ENCODE measurements at regions not wholly inside any gene's neighbourhood (a gene's known extent, or its start where the extent isn't known, plus 50 kb on each side); places are given as distances from the start of the nearest gene placed in this dataset.

DNA sequence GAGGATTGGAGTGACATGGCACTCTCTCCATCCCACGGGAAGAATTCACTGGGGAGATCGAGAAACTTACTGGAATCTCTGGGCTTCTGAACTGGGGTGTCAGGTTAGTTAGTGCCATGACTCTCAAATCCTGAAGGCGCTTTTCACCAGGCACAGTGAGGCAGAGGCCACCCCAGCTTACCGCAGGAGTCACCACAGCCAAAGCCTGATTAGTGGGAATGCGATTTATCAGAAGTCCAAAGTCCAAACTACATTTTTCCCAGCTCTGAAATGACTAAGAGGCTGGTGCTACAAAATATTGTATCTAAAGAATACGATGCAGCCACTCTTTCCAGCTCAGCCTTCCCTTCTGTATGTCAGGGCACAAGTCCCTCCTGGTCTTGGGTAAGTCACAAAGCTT lies 334.8 kb upstream of the SHH start:
- DNase-seq (ENCODE audit: low spot score) = no peak
- ChIA-PET CTCF (interaction anchor here (0.6 kb wide), 1 partner anchor 10 kb away, joined by 5 read pairs; no protein-coding TSS in a partner anchor), POLR2A (ENCODE audit: low non-redundant PET) (no interaction called here)
- no peak overlapping the region for H3K27ac ChIP-seq
- TF ChIP-seq, protein P1, sequence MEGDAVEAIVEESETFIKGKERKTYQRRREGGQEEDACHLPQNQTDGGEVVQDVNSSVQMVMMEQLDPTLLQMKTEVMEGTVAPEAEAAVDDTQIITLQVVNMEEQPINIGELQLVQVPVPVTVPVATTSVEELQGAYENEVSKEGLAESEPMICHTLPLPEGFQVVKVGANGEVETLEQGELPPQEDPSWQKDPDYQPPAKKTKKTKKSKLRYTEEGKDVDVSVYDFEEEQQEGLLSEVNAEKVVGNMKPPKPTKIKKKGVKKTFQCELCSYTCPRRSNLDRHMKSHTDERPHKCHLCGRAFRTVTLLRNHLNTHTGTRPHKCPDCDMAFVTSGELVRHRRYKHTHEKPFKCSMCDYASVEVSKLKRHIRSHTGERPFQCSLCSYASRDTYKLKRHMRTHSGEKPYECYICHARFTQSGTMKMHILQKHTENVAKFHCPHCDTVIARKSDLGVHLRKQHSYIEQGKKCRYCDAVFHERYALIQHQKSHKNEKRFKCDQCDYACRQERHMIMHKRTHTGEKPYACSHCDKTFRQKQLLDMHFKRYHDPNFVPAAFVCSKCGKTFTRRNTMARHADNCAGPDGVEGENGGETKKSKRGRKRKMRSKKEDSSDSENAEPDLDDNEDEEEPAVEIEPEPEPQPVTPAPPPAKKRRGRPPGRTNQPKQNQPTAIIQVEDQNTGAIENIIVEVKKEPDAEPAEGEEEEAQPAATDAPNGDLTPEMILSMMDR (conservative IDR thresholded peaks at IDR 0.05; ENCODE audit: low read depth) = no peak

DNA sequence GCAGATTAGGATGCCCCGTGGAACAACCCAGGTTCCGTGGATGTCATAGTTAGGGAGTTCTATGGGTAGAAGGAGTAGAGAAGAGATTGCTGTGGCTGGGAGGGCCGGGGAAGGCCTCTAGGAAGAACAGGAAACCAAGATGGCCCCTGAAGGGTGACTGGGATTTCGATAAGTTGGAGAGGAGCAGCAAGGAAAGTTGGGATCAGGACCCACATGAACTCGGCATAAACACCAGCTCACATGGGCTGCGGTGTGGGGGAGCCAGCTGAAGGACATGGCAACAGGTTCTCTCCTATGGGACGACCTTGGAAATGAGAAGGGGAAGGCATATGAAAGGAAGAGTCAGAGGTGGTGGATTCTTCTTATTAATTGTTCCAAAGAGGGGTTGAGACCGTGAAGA lies 333.7 kb upstream of the SHH start:
- H3K27ac ChIP-seq = no peak overlapping the region
- TF ChIP-seq, protein P1 (conservative IDR thresholded peaks at IDR 0.05; ENCODE audit: low read depth) = no peak
- ChIA-PET POLR2A (ENCODE audit: low non-redundant PET) (no interaction called here), CTCF (no interaction called here)
- DNase-seq (ENCODE audit: low spot score) = no peak

DNA sequence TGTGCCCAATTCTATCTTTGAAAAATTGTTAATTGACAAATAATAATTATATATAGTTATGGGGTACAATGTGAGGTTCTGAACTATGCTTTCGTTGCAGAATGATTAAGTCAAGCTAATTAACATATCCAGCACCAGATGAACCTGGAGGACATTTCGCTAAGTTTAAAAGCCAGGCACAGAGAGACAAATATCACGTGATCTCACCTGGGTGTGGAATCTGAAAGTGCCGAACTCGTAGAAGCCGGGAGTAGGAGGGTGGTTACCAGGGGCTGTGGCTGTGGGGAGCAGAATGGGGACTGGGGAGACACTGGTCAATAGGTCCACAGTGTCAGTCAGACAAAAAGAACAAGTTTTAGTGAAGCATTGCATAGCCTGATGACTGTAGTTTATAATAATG lies 332.9 kb upstream of the SHH start:
- ChIA-PET CTCF (no interaction called here), POLR2A (ENCODE audit: low non-redundant PET) (no interaction called here)
- no peak for DNase-seq (ENCODE audit: low spot score)
- TF ChIP-seq, protein P1 (conservative IDR thresholded peaks at IDR 0.05; ENCODE audit: low read depth) = no peak
- H3K27ac ChIP-seq = no peak overlapping the region

DNA sequence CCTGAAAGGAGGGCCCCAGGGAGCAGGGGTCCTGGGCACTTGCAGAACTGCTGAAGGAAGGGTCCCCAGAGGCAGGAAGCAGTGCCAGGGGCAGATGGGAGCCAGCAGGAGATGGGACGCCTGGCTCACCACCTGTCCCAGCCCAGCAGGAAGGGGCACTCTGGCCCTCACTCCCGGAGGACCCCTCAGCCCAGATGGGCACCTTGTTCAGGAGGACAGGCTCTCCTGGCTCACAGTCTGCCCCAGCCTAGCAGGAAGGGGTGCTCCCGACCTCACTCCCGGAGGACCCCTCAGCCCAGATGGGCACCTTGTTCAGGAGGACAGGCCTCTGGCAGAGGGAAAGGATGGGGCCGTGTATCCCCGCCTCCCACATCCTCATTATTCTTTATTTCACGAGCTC lies 331.4 kb upstream of the SHH start:
- ChIA-PET POLR2A (ENCODE audit: low non-redundant PET) (no interaction called here), CTCF (no interaction called here)
- TF ChIP-seq, protein P1 (conservative IDR thresholded peaks at IDR 0.05; ENCODE audit: low read depth) = no peak

DNA sequence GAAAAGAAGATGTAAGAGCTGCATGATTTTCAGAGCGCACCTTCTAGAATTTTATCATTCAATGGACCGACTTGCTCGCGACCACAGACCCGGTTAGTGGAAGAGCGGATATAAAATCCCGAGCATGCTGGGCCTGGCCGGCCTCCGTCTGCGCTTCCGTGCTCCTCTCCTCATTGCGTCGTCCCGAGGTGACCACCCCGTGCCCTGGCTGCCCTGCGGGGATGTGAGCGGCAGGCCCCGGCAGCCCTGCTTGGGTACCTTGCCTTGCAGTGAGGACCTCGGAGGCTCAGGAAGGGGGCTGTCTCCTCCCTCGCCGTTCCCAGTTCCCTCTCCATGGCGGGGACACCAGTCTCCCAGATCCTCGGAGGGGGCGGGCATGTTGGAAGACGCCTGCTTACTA lies 330.9 kb upstream of the SHH start:
- POLR2A ChIA-PET (ENCODE audit: low non-redundant PET) = no interaction called here

More for the DNA sequence above, 331.4 kb upstream of the SHH start:
- no peak overlapping the region for H3K27ac ChIP-seq
- no peak for DNase-seq (ENCODE audit: low spot score)

DNA sequence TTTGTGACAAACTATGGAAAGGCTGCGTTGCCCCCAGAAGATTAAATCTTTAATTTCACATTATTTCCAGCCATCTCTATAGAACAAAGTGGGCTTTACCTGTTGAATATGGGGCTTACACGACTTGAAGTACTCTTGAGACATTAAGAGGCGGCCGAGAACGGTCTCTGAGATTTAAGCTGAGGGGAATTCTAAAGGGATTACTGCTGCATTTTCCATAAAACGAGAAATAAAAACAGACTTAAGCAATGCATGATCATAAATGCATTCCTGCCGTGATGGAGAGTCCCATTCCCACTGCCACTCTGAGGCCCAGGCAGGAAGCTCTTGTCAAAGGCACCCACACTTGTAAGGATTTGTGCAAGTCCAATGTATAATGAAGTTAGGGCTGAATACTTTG lies 329.7 kb upstream of the SHH start:
- TF ChIP-seq, protein P1 (conservative IDR thresholded peaks at IDR 0.05; ENCODE audit: low read depth) = no peak
- no peak for DNase-seq (ENCODE audit: low spot score)
- CTCF ChIA-PET = interaction anchor here (0.7 kb wide), 1 partner anchor 67 kb away, joined by 3 read pairs; no protein-coding TSS in a partner anchor
- POLR2A ChIA-PET (ENCODE audit: low non-redundant PET) = no interaction called here
- no peak overlapping the region for H3K27ac ChIP-seq

More for the DNA sequence above, 330.9 kb upstream of the SHH start:
- TF ChIP-seq, protein P1 (conservative IDR thresholded peaks at IDR 0.05; ENCODE audit: low read depth) = no peak
- CTCF ChIA-PET = interaction anchor here (0.7 kb wide), 1 partner anchor 317 kb away, joined by 3 read pairs; no protein-coding TSS in a partner anchor
- H3K27ac ChIP-seq = no peak overlapping the region
- DNase-seq (ENCODE audit: low spot score) = no peak

DNA sequence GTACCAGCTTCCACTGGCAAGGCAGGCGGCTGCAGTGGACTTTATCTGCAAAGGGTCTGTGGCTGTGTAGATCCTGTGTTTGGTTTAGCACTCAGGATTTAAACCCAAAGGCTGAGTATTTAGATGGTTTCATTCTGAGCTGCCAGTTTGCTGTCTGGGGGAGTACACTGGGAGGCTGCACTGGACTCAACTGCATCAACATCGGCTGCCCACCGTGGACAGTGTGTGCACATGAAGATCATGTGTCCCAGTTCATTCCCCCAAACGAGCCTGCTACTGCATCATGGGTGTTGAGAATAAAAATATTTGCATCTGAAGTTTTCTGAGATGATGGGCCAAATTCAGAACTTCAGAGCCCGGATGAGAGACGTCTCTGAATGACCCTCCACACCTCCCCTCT lies 328.6 kb upstream of the SHH start:
- no peak overlapping the region for H3K27ac ChIP-seq
- DNase-seq (ENCODE audit: low spot score) = no peak
- TF ChIP-seq, protein P1 (conservative IDR thresholded peaks at IDR 0.05; ENCODE audit: low read depth) = no peak
- POLR2A ChIA-PET (ENCODE audit: low non-redundant PET) = no interaction called here
- CTCF ChIA-PET = no interaction called here

All from RWPE1 (cell line).